Fibroblast of pulmonary artery (primary cell): ENCODE measurements at regions not wholly inside any gene's neighbourhood (a gene's known extent, or its start where the extent isn't known, plus 50 kb on each side); places are given as distances from the start of the nearest gene placed in this dataset.
"Not testable (repeated sequence)": the region's sequence is repeated elsewhere in the genome, so short reads cannot be mapped to it uniquely, and the experiment has no call there.

Experiments used
- DNase-seq: peaks from one replicate; pipeline ENCODE4 v3.0.0-alpha.2; 2010; ENCODE audit warnings: low read depth
- H3K4me3 ChIP-seq: replicated peaks from 2 replicates; pipeline ENCODE4 v1.5.1; 2011; ENCODE audit warnings: low read depth, mild to moderate bottlenecking, control low read depth, low read length, moderate library complexity
- TF ChIP-seq, protein P1 (sequence below): IDR thresholded peaks from 2 replicates; pipeline ENCODE4 v1.5.1; 2011; ENCODE audit warnings: mild to moderate bottlenecking, control low read depth, low read length, inconsistent platforms; ENCODE audit errors: missing control alignments

DNA sequence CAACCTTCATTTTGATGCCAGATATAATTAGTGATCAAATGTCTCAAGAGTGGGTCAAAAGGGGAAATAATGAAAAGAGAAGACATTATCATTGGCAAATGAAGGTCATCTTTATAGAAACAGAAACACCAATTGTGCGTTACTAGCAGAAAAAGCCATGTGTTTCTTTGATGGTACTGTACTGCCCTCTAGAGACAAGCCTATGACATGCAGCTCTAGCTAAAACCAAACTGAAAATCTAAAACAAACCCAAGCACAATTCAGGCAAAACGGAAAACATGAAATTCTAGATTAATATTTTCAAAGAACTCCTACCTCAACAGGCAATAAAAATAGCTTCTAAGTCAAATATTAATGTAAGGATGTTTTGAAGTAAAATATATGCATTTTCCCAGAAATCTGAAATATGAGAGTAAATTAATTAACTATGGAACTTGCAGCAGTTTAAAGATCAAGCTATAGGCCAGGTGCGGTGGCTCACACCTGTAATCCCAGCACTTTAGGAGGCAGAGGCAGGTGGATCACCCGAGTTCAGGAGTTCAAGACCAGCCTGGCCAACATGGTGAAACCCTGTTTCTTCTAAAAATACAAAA, 115.4 kb downstream of the KLHL28 start:
- no peak overlapping the region for H3K4me3 ChIP-seq
- TF ChIP-seq, protein P1, sequence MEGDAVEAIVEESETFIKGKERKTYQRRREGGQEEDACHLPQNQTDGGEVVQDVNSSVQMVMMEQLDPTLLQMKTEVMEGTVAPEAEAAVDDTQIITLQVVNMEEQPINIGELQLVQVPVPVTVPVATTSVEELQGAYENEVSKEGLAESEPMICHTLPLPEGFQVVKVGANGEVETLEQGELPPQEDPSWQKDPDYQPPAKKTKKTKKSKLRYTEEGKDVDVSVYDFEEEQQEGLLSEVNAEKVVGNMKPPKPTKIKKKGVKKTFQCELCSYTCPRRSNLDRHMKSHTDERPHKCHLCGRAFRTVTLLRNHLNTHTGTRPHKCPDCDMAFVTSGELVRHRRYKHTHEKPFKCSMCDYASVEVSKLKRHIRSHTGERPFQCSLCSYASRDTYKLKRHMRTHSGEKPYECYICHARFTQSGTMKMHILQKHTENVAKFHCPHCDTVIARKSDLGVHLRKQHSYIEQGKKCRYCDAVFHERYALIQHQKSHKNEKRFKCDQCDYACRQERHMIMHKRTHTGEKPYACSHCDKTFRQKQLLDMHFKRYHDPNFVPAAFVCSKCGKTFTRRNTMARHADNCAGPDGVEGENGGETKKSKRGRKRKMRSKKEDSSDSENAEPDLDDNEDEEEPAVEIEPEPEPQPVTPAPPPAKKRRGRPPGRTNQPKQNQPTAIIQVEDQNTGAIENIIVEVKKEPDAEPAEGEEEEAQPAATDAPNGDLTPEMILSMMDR: no peak
- peak; percentile 73 for DNase-seq

DNA sequence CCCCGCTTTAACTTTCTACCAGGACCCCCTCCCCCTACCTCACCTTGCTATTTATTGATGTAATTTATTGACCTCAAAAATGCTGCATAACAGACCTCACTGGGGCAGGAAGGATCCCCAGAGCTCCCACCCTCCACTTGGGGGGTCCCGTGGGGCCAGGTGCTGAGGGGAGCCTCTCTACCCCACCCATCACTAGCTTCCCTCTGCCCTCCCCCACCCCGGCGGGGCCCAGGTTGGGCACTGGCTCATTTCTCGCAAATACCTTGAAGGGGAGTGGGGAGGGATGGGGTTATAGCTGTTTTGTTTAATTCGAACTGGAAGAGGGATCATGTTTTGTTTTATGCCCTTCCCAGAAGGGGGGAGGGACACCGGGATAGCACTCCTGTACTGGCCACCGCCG, 125.8 kb downstream of the KLHL28 start:
- not testable (repeated sequence) for H3K4me3 ChIP-seq, DNase-seq

DNA sequence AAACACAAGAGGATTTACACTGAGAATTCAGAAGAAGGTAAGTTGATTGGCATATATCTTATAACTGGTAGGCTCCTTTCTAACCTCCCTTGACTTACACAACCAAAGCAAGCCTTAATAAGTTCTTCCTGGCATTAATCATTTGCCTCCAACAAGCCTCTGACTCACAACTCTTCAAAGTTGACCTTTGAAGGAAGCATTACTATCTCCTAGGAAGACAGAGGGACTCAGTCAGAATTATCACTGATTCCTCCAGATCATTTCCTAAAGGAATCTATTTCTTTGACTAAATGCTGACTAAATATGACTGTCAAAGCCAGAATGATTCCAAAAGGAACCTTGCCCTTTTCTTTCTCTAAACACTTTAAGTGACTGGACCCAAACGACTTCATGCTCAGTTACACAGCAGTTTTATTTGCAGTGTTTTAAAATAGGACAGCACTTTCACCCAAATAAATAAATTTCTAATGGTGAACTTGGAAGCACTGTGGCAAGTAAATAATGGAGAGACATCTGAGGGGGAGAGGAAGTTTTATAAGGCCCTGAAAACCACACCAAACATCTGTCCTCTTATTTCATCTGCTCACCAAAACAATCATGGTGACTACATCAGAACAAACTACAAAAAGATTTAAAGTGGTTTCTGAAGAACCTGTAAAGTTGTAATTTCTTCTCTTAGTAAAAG, 128.2 kb downstream of the KLHL28 start:
- DNase-seq: peak; percentile 20
- H3K4me3 ChIP-seq: no peak overlapping the region
- TF ChIP-seq, protein P1: no peak

DNA sequence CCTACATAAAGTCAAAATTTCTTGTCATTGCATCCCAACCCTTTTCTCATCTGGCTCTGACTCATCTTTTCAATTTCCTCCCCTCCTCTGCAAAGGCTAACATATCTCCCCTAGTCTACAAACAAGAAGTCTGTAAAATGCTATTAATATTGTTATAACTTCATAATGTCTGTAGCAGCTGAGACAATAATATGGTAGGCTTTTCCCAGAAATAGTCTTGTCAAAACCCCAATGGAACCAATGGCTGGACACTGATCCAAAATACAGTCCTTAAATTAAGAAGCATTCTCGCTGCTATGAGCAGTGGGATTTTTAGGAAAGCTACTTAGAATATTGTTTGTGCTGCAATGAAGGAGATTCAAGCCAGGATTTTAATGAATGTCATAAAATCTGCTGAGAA, 131.4 kb downstream of the KLHL28 start:
- peak; percentile 3 for DNase-seq
- H3K4me3 ChIP-seq: no peak overlapping the region
- TF ChIP-seq, protein P1: no peak

DNA sequence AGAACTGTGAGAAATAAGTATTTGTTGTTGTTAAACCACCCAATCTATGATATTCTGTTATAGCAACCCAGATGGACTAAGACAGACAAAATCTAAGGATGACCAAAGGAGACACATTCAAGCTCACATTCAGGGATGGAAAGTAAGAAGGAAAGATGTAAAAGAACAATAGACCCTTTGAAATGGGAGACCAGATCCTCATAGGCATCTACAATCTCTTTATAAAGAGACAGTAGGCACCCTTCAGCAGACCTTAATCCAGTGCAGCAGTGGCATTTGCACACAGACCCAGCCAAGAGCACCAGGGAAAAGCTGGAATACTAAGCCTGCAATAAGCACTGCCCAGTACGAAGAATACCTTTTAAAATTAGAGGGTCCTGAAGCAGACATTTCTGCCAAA, 132.7 kb downstream of the KLHL28 start:
- no peak overlapping the region for H3K4me3 ChIP-seq
- DNase-seq: no peak
- TF ChIP-seq, protein P1: no peak

DNA sequence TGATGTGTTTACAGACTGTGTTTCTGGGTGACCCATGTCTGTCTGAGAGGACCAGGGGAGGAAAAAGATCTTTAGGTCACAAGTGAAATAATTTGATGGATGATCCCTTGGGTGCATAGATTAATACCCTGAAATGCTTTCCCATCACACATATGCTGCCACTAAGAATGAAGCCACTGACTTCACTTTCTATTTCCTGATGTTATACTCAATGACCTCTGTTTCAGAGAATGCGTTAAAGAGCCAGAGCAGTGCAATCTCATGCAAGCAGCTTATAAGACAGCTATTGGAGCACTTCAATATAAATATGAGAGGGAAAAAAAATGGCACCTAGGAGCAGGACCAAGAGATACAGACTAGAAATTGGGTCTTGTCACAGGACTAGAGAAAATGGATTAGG, 133.7 kb downstream of the KLHL28 start:
- TF ChIP-seq, protein P1: no peak
- H3K4me3 ChIP-seq: no peak overlapping the region
- no peak for DNase-seq

DNA sequence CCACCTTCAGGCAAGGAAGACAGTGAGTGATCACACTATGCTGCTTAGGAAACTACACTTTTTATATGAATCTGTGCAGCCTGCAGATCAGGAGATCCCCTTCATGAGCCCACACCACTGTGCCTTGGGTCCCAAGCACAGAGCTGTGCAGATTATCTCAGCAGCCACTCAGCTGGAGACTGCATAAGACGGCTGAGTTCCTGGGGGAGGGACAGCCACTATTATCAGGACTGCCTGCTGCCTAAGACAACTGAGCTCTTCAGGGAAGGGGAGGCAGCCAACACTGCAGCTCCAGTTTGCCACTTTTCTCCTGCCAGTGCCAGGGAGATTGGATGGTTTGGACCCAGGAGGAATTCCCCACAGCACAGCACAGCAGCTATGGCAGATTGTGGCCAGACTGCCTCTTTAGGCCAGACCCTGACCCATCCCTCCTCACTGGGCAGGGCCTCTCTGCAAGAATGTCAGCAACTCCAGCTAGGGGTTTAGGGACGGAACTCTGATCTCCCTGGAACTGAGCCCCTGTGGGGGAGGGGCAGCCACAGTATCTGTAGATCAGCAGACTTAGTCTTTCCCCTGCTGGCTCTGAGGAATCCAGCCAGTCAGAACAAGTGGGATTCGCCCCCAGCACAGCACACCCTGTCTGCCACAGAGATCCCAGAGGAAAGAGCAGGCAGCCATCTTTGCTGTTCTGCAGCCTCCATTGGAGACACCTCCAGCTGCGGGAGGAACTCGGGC, 141.3 kb downstream of the KLHL28 start:
- TF ChIP-seq, protein P1: no peak
- H3K4me3 ChIP-seq: no peak overlapping the region
- DNase-seq: no peak
